Ishikawa (cell line): ENCODE measurements at regions not wholly inside any gene's neighbourhood (a gene's known extent, or its start where the extent isn't known, plus 50 kb on each side); places are given as distances from the start of the nearest gene placed in this dataset.

ENCODE experiments used
- CEBPB ChIP-seq: IDR thresholded peaks from 2 replicates; pipeline ENCODE4 v1.6.1; 2012
- EP300 ChIP-seq: IDR thresholded peaks from 2 replicates; pipeline ENCODE4 v1.6.1; 2012; ENCODE audit warnings: borderline replicate concordance
- FOXM1 ChIP-seq: IDR thresholded peaks from 2 replicates; pipeline ENCODE4 v1.6.1; 2012; ENCODE audit warnings: low read depth, borderline replicate concordance
- MAX ChIP-seq: IDR thresholded peaks from 2 replicates; pipeline ENCODE4 v1.6.1; 2012
- RAD21 ChIP-seq: IDR thresholded peaks from 2 replicates; pipeline ENCODE4 v1.6.1; 2012; ENCODE audit warnings: low read depth
- REST ChIP-seq: IDR thresholded peaks from 2 replicates; pipeline ENCODE4 v1.6.1; 2012; ENCODE audit warnings: low read depth, mild to moderate bottlenecking
- TAF1 ChIP-seq: IDR thresholded peaks from 2 replicates; pipeline ENCODE4 v1.6.1; 2012; ENCODE audit warnings: low read depth, mild to moderate bottlenecking
- TCF12 ChIP-seq: IDR thresholded peaks from 2 replicates; pipeline ENCODE4 v1.6.1; 2012; ENCODE audit warnings: low read depth
- TEAD4 ChIP-seq: IDR thresholded peaks from 2 replicates; pipeline ENCODE4 v1.6.1; 2012
- USF1 ChIP-seq: IDR thresholded peaks from 2 replicates; pipeline ENCODE4 v1.6.1; 2012
- YY1 ChIP-seq: IDR thresholded peaks from 2 replicates; pipeline ENCODE4 v1.6.1; 2012; ENCODE audit warnings: low read depth

GRCh38 chr22:34845391-34845790, 220.6 kb upstream of the ISX start:
- TF ChIP-seq YY1 (no peak), REST (no peak), USF1 (no peak), MAX (no peak), EP300 (no peak), CEBPB (no peak), TAF1 (no peak), TEAD4 (no peak), TCF12 (no peak), FOXM1 (no peak), RAD21 (no peak)
